ENCODE measurements at regions not wholly inside any gene's neighbourhood (a gene's known extent, or its start where the extent isn't known, plus 50 kb on each side); places are given as distances from the start of the nearest gene placed in this dataset.

- intact Hi-C loops (cut with DNase I): no loop called here
- no peak for TF ChIP-seq CTCF (IDR thresholded peaks at IDR 0.05; ENCODE audit: borderline replicate concordance, extremely low read depth, insufficient read depth)
Observed at GRCh38 chr1:88530246-88530645, 153.8 kb upstream of the PKN2 start.

GRCh38 chr1:88537787-88538186, 146.3 kb upstream of the PKN2 start:
- H3K27me3 ChIP-seq (ENCODE audit: control insufficient read depth, insufficient read depth, low read length): no peaks in the 10 kb centered on the region
- no peaks in the 10 kb centered on the region for H3K36me3 ChIP-seq (ENCODE audit: control insufficient read depth in 2 of 3, insufficient read depth in 3 of 3, low read length in 3 of 3)
- FAIRE-seq (no peak), DNase-seq (peak in 3 of 5 donors; percentile 10 to 70 (median 26))
- intact Hi-C loops (cut with DNase I): no loop called here
- no peak overlapping the region for H3K9ac ChIP-seq (ENCODE audit: low read length in 3 of 3)
- H3K9me3 ChIP-seq (ENCODE audit: control insufficient read depth in 2 of 3, insufficient read depth in 1 of 3, low read length in 3 of 3): no peaks in the 10 kb centered on the region
- TF ChIP-seq CTCF (IDR thresholded peaks at IDR 0.05; ENCODE audit: borderline replicate concordance, extremely low read depth, insufficient read depth): no peak
- H3K4me3 ChIP-seq (ENCODE audit: low read length in 3 of 3): no peak overlapping the region
- no peak overlapping the region for H3K27ac ChIP-seq (ENCODE audit: low read depth in 2 of 2, low read length in 2 of 2)
- H3K4me1 ChIP-seq (ENCODE audit: control insufficient read depth in 2 of 3, insufficient read depth in 2 of 3, low read depth in 1 of 3, low read length in 3 of 3): no peaks in the 10 kb centered on the region

More at GRCh38 chr1:88530246-88530645, 153.8 kb upstream of the PKN2 start:
- H3K4me1 ChIP-seq (ENCODE audit: control insufficient read depth in 2 of 3, insufficient read depth in 2 of 3, low read depth in 1 of 3, low read length in 3 of 3): no peaks in the 10 kb centered on the region
- no peak overlapping the region for H3K27ac ChIP-seq (ENCODE audit: low read depth in 2 of 2, low read length in 2 of 2)
- FAIRE-seq: no peak
- DNase-seq: no peak
- H3K9me3 ChIP-seq (ENCODE audit: control insufficient read depth in 2 of 3, insufficient read depth in 1 of 3, low read length in 3 of 3): no peaks in the 10 kb centered on the region
- H3K4me3 ChIP-seq (ENCODE audit: low read length in 3 of 3): no peak overlapping the region
- H3K36me3 ChIP-seq (ENCODE audit: control insufficient read depth in 2 of 3, insufficient read depth in 3 of 3, low read length in 3 of 3): no peaks in the 10 kb centered on the region
- H3K27me3 ChIP-seq (ENCODE audit: control insufficient read depth, insufficient read depth, low read length): no peaks in the 10 kb centered on the region
- no peak overlapping the region for H3K9ac ChIP-seq (ENCODE audit: low read length in 3 of 3)

GRCh38 chr1:88538222-88538899, 145.7 kb upstream of the PKN2 start:
- no peak overlapping the region for H3K4me3 ChIP-seq (ENCODE audit: low read length in 3 of 3)
- H3K9ac ChIP-seq (ENCODE audit: low read length in 3 of 3): no peak overlapping the region
- no peaks in the 10 kb centered on the region for H3K36me3 ChIP-seq (ENCODE audit: control insufficient read depth in 2 of 3, insufficient read depth in 3 of 3, low read length in 3 of 3)
- FAIRE-seq (no peak), DNase-seq (no peak)
- no peaks in the 10 kb centered on the region for H3K27me3 ChIP-seq (ENCODE audit: control insufficient read depth, insufficient read depth, low read length)
- H3K9me3 ChIP-seq (ENCODE audit: control insufficient read depth in 2 of 3, insufficient read depth in 1 of 3, low read length in 3 of 3): no peaks in the 10 kb centered on the region
- no peaks in the 10 kb centered on the region for H3K4me1 ChIP-seq (ENCODE audit: control insufficient read depth in 2 of 3, insufficient read depth in 2 of 3, low read depth in 1 of 3, low read length in 3 of 3)
- no peak for TF ChIP-seq CTCF (IDR thresholded peaks at IDR 0.05; ENCODE audit: borderline replicate concordance, extremely low read depth, insufficient read depth)
- intact Hi-C loops (cut with DNase I): no loop called here
- H3K27ac ChIP-seq (ENCODE audit: low read depth in 2 of 2, low read length in 2 of 2): no peak overlapping the region

- intact Hi-C loops (cut with DNase I): no loop called here
- Histone ChIP-seq H3K27ac (ENCODE audit: low read depth in 2 of 2, low read length in 2 of 2) (no peak overlapping the region), H3K4me1 (ENCODE audit: control insufficient read depth in 2 of 3, insufficient read depth in 2 of 3, low read depth in 1 of 3, low read length in 3 of 3) (no peaks in the 10 kb centered on the region), H3K9me3 (ENCODE audit: control insufficient read depth in 2 of 3, insufficient read depth in 1 of 3, low read length in 3 of 3) (no peaks in the 10 kb centered on the region), H3K9ac (ENCODE audit: low read length in 3 of 3) (no peak overlapping the region), H3K27me3 (ENCODE audit: control insufficient read depth, insufficient read depth, low read length) (no peaks in the 10 kb centered on the region), H3K4me3 (ENCODE audit: low read length in 3 of 3) (no peak overlapping the region), H3K36me3 (ENCODE audit: control insufficient read depth in 2 of 3, insufficient read depth in 3 of 3, low read length in 3 of 3) (no peaks in the 10 kb centered on the region)
- DNase-seq (no peak), FAIRE-seq (no peak)
- TF ChIP-seq CTCF (IDR thresholded peaks at IDR 0.05; ENCODE audit: borderline replicate concordance, extremely low read depth, insufficient read depth): no peak
Observed at GRCh38 chr1:88540255-88540654, 143.8 kb upstream of the PKN2 start.
